Eye (tissue), 1 donor: ENCODE measurements at regions not wholly inside any gene's neighbourhood (a gene's known extent, or its start where the extent isn't known, plus 50 kb on each side); places are given as distances from the start of the nearest gene placed in this dataset.
"Not testable (repeated sequence)": the region's sequence is repeated elsewhere in the genome, so short reads cannot be mapped to it uniquely, and the experiment has no call there.

Experiments
- DNase-seq: peaks from one replicate; pipeline ENCODE4 v3.0.0-alpha.2; 2015

DNA sequence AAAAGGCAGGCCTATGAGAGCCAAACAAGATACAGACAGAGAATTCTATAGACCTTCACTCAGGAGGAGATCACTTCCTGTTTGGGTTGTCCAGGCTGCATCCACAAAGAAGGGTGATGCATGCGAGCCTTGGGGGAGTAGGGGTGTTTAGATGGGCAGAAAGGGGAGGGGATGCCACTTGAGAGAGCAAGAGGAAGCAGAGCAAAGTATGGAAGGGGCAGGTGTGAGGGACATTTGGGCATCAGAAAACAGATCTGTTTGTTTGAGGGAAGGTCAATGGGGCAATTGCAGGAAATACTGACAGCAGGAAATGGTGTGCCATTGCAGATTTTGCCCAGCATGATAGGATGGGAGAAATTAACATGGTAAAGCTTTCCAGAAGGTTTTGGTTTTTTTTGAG, 146.4 kb upstream of the FOXN3 start:
- DNase-seq, result no peak

DNA sequence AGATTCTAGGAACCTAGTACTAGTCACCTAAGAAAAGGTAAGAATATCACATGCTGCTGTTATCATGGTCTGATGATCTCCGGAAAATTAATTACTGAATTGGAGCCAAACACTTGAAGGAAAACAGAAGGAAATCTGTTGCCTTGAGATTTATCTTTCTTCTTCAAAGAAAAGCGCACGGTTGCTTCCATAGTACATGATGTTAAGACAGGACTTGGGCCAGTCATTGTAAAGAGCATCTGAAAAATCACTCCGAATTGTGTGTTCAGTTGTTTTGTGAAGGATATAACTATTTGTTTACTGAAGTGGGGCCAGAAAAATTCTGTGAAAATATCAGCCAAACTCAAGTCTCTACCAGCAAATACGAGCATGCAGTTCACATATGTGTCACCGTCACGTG, 134.9 kb upstream of the FOXN3 start:
- DNase-seq, result no peak

DNA sequence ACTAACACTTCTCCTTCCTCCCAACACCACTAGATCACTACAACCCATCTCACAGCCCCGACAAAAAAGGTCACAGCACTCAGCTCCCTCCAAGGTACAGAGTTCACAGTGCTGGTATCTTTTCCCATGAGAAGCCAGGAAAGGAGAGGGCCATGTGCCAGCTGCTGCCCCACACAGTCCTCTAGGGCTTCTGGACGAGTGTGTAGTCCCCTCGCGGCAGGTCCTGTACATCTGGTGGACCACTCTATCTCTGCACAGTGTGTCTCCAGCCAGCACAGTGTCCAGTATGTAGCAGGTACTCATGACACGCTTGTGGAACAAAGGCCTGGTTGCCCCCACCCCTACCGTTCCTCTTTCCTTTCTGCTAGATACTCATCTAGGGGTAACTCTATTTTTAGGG, 134.4 kb upstream of the FOXN3 start:
- no peak for DNase-seq

DNA sequence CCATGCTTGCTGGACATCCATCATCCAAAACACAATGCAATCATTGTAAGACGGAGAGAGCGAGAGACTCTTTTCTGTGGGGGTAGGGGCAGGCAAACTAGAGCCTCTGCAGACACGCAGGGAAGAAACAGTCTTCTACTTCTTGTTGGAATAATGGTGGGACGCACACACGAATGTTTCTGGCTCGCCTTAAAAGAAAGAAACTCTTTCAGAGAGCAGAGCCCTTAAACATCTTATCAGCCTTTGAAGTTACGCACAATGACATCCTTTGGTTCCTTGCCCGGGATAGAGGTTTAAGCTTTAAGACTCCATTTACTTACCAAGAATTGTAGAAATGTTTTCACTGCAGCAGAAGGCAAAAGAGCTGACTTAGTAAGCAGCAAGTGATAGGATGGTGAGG, 133.8 kb upstream of the FOXN3 start:
- DNase-seq, result no peak

DNA sequence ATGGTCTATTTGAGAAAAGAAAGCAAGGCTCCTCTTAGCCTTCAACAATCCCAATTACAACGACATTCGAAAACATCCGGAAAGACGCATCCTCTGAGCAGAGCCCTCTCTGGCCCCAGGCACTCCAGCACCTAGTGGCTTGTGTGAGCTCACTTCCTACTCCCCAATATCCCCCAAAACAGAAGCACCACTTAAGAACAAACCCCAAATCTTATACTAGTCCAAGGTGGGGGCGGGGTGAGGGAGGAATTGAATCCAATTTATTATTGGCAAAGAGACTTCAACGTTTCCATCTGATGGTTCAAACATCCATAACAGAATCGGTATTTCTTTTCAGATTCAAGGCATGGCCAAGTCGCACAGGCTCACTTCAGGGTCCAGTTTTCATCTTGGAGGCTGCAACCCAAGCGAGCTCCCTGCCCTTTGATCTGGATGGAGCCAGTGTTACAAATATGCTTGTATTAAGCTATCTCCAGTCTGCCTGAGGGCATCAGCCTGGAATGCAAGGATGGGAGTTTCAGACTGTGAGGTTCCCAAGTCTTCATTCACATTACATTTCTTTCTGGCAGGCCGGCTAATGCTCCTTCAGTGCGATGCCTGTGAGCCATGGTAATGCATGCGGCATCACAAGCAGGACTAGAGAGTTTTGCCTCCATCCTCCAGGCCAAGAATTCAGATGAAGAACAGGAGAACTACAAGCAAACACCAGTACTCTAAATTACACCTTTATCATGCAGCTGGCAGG, 132.5 kb upstream of the FOXN3 start:
- DNase-seq, result no peak

DNA sequence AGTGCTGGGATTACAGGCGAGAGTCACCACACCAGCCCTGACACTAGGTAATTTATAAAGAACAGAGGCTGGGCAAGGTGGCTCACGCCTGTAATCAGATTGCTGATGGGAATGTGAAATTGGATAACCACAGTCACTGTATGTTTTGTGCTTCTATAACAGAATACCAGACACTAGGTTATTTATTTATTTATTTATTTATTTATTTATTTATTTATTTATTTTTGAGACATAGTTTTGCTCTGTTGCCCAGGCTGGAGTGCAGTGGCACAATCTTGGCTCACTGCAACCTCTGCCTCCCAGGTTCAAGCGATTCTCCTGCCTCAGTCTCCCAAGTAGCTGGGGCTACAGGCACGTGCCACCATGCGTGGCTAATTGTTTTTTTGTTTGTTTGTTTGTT, 130.0 kb upstream of the FOXN3 start:
- not testable (repeated sequence) for DNase-seq

DNA sequence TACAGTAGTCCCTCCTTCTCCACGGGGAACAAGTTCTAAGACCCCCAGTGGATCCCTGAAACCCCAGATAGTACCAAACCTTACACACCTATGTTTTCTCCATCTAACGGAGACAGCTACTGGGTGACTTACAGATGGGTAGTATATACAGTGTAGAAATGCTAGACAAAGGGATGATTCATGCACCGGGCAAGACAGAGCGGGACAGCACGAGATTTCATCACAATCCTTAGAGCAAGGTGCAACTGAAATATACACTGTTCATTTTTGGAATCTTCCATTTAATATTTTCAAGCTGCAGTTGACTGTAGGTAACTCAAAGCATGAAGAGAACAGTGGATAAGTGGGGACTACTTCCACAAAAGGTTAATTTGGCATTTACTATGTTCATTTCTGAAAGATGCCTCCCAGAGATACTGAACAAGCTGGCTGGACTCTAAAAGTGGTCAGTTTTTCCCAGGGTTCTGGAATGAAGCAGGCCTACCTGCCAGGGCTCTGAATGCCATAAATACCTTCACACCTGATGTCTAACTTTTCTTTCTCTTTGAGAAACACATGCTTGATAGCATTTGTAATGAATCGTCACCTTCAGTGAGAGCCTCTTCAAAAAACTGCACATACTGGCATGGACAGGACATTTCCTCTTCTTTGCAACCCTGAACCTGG, 127.7 kb upstream of the FOXN3 start:
- DNase-seq, result no peak

DNA sequence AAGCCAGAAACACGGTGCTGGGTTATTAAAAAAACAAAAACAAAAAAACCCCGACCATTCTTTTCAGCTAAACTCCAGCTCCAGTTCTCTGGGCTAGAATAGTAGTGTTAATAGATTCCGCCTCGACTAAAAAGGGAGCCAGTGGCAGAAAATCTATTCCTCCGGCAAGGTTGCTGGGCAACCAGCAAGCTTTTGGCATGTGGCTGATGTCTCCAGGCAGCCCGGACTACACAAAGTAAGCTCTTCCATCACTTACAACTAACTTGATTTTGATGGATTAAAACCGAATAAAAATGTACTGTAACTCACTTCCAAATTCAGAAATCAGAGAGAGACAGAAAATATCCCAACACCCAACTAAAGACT, 126.4 kb upstream of the FOXN3 start:
- peak; percentile 76 for DNase-seq

DNA sequence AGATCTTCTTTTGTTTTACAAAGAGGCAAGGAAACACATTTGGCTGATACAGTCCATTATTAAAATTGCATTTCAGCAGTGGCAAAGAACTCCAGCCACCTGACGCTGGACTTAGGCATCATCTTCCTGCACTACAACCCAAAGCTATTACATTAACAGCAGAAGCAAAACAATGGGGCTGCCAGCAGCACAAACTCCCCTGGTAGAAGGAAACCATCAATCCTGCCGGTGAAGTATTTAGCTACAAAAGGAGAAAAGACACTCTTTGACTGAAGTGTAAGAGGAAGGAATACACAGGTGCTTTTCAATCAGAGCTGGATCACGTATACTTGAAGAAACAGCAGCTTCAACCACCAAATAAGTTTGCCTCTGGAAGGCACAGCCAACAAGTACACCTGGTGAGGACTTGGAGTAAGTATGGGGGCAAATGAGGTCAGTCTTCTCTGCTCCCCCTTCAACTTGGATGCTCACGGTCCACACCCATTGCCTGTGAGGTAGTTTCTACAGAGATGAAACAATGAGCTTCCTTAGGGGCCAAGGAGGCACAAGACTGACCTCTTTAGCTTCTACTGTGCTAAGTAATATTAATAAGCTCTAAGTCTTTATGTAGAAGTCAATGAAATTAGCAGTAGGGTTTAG, 125.9 kb upstream of the FOXN3 start:
- DNase-seq, result no peak

DNA sequence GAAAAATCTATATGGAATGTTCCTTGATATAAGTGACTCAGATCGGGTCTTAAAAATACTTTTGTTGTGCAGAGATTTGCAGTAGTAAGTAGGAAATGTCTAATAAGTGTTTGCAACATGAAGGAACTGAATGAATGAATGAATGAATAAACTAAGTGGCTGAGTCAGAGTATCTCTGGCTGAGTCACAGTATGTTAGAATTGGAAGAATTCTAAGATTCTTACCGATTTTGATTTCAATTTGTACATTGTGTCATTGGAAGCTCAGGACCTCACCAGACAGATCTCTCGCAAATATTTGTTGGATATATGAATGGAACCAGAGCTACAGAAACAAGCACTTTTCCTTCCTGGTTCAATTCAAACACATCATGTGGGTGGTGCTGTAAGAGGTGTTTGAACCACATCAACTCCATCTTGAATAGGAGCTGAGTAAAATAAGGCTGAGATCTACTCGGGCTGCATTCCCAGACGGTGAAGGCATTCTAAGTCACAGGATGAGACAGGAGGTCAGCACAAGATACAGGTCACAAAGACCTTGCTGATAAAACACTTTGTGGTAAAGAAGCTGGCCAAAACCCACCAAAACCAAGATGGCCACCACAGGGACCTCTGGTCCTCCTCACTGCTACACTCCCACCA, 123.9 kb upstream of the FOXN3 start:
- no peak for DNase-seq

DNA sequence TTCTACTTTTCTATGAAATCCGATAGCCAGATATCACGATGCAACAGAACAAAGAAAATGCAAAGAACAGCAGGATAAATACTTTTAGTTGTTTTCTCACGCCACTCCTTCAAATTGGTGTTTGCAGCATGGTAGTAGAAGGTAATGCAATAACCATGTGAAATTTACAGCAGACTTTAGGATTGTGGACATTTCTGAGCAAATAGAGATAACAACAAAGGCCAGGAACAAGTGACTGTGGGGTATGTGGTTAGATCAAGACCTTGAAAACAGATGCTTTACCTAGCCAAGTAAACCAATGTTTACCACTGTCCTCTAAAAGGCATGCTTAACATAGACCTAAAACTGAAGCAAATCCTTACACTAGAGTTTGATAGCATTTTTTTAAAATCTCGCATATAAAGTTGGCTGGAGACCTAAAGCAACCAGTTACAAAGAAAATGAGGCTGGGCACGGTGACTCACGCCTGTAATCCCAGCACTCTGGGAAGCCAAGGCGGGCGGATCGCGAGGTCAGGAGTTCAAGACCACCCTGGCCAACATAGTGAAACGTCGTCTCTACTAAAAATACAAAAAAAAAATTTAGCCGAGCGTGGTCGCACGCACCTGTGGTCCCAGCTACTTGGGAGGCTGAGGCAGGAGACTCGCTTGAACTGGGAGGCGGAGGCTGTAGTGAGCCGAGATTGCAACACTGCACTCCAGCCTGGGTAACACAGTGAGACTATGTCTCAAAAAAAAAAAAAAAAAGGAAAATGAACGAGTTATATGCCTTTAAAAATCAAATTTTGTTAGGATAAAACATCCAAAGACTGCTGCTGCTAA, 123.2 kb upstream of the FOXN3 start:
- DNase-seq, result no peak

DNA sequence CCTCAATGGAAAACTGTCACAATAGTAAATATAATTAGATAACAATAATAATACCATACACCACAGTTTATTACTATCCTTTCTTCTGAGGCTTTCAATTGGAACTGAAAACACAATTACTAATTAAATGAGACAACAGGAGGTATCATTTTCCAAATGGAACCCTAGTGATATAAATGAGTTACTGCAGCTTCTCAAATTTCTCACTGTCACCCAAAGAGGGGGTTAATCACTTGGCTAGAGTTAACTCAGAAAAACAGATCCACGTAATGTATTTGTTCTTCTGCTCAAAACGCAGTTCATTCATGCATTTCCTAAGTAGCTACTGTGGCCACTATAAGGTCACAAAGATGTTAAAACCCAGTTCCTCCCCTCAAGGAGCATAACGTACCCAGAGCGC, 120.9 kb upstream of the FOXN3 start:
- DNase-seq, result no peak

DNA sequence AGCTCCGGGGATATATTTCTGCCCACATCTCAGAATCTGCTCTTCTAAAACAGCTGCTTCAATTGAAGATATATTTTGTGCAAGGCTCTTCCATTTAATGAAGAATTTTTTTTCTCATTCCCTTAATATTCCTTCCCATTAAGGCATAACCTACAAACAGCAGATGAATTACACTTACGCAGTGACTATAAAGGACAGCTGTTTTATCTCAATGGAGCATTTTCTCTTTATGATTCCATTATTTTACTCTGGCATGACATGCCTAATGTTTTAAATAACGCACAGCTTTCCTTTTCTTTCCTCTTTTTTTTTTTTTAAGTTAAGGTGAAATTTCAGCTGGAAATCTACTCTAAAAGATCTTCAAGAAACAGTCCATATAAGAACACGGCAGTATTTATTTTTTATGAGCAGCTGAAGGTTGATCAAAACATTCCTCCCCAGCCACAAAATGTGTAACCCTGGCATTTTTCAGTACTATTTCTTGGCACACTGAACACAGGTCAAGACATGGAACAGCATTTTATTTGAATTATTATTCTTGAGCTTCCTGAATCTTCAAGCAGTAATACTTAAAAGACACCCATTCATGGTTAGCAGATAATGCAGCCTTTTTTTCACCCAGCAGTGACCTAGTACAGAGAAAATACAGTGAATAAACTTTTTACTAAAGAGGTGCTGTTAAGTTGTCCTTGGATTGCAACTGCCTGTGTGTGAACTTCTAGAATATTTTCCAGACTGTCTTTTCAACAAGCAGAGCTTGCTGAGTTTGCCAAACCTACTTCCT, 118.1 kb upstream of the FOXN3 start:
- DNase-seq, result no peak

DNA sequence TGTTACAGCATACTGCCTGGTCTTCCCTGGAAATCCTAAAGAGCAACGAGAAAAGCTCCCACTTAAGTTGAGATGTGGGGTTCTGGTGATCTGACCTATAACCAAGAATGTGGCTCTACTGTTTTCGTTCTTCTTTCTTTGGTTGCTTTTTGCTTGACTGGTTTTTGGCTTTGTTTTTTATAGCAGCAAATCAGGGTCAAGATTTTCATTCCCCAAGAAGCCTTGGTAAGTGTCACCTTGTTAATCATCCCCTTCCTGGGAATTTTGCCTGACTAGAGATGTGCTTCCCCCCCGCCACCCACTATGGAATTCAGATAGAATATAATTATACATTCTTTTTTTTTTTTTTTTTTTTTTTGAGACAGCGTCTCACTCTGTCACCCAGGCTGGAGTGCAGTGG, 116.7 kb upstream of the FOXN3 start:
- DNase-seq, result no peak

DNA sequence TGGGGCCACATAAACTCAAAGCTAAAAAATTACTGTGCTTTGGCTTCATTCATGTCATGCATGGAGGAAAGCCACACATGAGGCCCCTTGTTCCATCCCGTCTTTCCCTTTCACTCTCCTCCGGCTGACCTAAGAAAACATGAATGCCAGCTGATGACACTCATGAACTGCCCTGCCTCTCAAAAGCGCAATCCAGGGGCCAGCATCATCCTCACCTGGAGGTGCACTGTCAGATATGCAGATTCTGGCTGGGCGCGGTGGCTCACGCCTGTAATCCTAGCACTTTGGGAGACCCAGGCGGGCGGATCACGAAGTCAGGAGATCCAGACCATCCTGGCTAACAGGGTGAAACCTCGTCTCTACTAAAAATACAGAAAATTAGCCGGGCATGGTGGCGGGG, 116.1 kb upstream of the FOXN3 start:
- DNase-seq, result no peak

DNA sequence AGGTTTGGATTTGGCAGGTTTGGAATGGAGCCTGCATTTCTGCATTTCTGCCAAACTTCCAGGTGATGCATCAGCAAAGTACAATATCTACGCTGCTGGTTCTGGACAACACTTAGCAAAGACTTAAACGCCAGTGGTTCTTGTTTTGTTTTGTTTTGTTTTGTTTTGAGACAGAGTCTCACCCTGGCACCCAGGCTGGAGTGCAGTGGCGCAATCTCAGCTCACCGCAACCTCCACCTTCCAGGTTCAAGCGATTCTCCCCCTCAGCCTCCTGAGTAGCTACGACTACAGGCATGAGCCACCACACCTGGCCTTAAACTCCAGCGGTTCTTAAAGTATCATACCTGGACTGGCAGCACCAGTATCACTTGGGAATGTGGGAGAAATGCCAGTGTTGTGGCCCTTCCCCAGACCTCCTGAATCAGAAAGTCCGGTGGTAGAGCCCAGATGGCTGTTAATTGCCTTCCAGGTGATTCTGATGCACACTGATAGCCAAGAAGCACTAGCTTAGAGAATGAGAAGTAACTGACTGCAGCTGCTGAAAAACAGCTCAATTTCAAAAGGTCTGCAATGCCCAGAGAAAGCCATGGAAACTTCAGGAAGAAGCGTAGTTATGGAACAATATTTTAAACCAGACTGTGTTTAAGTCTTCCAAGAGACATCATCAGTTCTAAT, 114.8 kb upstream of the FOXN3 start:
- no peak for DNase-seq

DNA sequence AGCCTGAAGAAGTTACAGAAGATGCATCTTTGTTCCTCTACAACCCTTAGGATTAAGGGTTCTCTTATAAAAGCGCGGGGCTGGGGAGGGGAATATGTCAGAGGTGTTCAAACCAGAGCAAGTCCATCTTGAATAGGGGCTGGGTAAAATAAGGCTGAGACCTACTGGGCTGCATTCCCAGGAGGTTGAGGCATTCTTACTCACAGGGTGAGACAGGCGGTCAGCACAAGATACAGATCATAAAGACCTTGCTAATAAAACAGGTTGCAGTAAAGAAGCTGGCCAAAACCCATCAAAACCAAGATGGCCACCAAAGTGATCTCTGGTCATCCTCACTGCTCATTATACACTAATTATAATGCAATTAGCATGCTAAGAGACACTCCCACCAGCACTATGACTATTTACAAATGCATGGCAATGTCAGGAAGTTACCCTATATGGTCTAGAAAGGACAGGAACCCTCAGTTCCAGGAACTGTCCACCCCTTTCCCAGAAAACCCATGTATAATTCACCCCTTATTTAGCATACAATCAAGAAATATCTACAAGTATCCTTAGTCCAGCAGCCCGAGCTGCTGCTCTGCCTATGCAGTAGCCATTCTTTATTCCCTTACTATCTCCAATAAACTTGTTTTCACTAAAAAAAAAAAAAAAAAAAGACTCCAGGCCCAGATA, 108.1 kb upstream of the FOXN3 start:
- DNase-seq, result no peak

DNA sequence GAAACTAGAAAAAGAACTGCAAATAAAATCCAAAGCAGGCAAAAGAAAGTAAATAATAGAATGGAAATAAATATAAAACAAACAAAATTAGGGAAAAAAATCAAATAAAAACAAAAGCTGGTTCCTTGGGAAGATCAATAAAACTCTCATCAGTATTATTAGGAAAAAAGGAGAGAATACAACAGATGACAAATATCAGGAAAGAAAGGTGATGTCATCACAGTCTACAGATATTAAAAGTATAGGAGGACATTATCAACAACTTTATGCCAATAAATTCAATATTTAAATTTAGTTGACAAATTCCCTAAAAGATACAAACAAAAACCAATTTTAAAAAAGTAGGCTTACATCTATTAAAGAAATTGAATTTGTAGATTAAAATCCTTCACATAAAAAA, 107.4 kb upstream of the FOXN3 start:
- DNase-seq, result no peak

DNA sequence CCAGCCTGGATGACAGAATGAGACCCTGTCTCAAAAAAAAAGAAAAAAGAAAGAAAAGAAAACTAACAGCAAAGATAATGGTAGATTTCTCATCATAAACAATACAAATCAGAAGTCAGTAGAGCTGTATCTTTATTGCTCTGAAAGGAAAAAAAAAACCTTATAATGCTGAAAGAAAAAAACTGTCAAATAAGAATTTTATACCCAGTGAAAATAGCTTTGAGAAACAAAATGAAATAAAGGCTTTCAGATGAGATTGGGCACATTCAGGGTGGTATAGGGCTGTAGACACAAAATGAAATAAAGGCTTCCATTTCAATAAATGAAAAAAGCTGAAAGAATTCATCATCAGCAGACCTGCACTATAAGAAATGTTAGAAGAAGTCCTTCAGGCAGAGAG, 105.0 kb upstream of the FOXN3 start:
- no peak for DNase-seq

DNA sequence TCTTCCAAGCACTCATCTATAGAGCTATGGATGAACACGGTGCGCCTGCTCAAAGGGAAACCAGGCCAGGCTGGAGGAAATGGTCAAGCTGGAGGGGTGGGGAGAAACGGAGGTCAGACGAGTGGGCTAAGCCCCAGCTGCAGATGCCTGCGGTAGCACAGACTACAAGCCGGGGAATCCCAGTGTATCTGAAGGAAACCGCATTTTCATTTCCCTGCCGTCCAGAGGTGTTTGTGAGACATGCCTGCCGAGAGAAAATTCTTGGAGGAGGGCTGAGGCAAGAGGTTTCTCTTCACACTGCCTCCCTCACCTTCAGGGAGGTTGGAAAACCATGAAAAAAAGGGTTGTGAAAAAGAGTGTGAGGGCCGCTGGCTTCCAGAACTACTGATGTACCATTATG, 102.0 kb upstream of the FOXN3 start:
- DNase-seq, result no peak

DNA sequence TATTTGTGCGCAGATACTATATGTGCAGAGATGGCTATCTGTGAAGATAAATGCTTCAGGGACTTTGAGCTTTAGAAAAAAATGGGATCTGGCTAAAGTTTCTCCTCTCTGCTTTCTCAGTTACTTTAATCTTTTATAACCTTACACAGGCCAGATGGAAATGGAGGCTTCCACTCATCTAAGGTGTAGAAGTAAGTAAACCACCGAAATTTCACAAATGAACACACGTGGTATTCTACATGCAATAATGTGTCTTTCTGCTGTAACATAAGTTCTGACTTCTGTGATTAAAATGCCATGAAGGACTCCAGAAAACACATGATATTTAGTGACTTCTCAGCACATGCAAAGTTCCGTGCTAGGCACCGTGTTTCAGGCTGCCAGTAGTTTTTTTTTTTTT, 99.1 kb upstream of the FOXN3 start:
- no peak for DNase-seq
